HG03196 (cell line): ENCODE measurements at regions not wholly inside any gene's neighbourhood (a gene's known extent, or its start where the extent isn't known, plus 50 kb on each side); places are given as distances from the start of the nearest gene placed in this dataset.
"Not testable (repeated sequence)": the region's sequence is repeated elsewhere in the genome, so short reads cannot be mapped to it uniquely, and the experiment has no call there.

ENCODE experiments used
- ATAC-seq: cut with Tn5 transposase; IDR thresholded peaks from one replicate; pipeline ENCODE4 v1.9.1; 2021; ENCODE audit not compliant: unreplicated experiment

DNA sequence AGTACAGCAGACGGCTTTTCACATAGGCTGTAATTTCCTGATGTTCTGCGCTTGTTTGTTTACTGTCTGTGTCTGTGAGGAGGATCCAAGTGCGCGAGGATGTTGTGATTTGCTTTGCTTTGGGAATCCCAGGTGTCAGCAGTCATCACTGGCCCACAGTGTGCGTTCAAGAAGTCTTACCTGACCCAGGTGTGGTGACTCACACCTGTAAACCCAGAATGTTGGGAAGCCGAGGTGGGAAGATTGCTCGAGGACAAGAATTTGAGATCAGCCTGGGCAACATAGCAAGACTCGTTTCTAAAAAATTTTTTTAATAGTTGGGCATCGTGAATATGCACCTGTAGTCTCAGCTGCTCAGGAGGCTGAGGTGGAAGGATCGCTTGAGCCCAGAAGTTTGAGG lies 110.7 kb downstream of the CRLF3 start:
- not testable (repeated sequence) for ATAC-seq

DNA sequence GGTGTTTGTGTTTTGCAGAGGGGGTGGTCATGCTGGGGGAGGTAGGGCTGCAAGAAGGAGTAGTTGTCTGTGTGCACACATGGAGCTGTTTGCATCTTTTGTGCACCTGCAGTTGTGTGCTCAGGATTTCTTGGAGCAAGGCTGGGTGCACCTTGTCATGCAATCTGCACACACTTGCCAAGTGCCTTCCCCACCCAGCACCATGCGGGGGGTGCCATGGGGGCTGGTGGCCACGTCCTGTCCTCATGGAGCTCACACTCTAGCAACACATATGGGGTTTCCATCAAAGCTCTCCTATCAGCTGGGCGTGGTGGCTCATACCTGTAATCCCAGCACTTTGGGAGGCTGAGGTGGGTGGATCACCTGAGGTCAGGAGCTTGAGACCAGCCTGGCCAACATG lies 111.6 kb downstream of the CRLF3 start:
- ATAC-seq: not testable (repeated sequence)

DNA sequence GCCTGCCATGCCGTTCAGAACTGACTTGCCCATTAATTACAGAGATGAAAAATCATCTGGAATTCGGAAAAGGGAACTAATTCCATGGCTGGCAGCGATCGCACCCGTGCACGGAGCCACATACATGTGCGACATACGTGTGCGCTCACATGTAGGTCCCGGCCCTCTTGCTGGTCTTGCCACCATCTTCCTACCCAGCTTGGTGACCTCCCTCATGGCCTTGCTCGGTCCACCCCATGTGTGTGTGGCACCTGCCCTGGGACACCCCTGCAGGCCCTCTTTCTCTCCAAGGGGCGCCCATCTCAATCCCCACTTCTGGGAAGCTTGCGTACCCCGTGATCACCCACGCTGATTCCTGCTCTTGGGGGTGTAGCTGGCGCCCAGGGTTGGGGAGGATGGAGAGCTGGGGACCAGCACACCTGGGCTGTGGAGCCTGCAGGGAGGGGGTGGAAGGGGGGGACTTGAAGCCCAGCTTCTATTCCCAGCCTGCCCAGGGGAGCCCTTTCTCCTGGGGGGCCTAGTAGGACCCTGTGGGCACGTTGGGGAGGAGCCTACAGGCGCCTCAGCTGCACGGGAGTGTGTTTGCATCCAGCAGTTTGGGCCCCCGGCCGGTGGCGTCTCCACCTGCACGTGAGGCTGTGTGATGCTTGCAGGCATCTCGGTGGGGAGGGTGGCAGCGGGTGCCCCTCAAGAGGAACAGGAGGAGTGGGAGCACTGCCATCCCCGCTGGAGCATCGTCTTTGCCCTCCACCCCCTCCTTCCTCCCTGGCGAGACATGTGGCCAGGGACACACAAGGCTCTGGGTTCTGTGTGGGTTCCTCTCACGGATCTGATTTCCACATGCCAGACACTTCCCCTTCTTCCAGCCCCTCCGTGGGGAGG lies 112.6 kb downstream of the CRLF3 start:
- not testable (repeated sequence) for ATAC-seq

DNA sequence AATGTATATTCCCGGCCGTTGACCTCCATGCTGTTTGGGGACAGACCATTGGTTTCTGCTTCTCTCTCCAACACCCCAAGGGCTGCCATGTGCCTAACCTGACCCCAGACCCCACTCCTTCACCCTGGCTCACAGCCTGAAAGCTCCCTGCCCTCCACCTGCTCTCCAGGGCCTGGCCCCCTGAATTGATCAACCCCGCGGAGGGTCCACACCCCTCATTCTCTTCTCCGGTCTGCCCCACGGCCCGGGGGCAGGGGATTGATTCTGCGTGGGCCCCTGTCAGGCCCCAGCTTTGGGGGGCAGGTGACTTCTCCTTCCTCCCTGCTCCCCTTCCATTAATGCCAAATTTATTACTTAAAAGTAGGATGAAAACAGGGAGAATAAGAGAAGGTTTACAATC lies 113.3 kb downstream of the CRLF3 start:
- not testable (repeated sequence) for ATAC-seq

DNA sequence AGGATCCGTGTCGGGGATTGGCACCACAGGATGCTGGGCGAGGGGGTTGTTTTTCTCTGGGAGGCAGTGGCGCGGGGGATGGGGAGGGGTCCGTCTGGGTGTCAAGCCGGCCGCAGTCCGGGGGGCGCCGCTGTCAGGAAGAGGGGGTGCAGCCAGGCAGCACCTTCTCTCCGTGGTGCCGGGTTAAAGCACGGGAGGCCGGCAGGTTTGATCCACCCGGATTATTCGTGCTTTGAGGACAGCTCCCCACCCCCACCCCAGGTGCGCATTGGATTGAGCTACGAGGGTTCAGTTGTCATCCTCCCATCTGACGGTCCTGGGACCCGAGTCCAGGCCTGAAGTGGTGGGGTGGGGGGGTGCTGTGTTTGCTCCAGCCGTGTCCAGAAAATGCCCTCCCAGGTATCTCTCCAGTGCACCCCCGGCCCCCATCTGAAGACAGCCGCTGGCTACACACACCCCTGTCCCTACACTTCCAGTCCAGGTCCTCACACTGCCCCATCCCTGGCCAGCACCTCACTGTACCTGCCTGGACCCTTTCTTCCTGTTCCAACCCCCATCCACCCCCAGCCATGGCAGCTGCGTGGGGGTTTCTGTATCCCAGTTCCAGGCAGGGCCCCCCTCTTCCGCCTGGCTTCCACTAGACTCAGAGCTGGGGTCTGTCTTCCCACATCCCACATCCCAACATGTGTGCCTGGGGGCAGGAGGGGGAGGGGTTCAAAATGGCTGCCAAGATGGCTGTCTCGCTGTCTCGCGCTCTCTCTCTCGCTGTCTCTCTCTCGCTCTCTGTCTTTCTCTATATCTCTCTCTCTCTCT lies 114.0 kb downstream of the CRLF3 start:
- ATAC-seq: not testable (repeated sequence)

DNA sequence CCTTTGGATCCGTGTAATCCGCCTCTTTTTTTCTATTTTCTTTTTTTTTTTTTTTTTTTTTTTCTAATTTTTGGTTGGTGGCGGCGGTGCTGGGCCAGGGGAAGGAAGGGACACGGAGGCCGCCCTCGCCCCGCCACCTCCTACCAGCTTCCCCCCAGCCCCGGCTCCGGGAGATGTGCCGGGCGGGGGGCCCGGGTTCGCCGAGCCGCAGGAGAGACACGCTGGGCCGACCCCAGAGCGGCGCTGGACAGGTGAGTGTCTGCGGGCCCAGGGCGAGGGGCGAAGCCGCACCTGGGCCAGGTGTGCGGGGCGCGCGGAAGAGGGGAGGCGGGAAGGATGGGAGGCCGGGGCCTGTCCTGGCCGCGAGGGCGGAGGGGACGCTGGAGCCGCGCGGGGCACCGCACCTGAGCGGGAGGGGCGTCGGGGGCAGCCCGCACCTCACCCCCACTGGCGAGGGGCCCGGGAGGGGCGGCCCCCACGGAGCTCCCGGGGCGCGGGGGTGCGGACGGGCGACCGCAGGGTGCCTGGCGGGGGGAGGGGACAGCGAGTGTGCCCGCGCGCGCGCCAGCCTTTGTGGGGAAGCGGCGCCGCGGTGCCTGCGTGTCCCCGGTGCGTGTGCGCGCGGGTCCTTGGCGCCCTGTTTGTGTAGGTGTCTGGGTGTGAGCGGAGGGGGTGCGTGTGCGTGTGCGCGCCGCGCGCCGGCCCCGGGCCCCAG lies 114.8 kb downstream of the CRLF3 start:
- not testable (repeated sequence) for ATAC-seq

DNA sequence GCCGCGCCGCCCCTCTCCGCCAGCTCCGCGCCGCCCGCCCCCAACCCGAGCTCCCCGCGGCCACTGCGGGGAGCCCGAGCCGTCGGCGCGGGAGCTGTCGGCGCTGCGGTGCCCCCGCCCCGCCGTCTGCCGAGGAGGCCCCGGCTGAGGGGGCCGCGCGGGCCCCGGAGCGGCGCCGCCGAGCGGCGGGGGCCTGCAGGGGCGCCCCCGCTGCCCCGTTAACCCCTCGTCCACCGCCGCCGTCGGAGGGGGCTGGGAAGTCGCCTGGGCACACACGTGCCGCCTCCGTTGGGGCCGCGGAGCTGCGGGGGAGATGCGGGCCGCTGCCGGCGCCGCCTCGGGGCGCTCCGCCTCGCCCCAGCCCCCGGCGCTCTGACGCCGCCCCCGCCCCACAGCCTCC lies 115.4 kb downstream of the CRLF3 start:
- peak; percentile 16 for ATAC-seq

DNA sequence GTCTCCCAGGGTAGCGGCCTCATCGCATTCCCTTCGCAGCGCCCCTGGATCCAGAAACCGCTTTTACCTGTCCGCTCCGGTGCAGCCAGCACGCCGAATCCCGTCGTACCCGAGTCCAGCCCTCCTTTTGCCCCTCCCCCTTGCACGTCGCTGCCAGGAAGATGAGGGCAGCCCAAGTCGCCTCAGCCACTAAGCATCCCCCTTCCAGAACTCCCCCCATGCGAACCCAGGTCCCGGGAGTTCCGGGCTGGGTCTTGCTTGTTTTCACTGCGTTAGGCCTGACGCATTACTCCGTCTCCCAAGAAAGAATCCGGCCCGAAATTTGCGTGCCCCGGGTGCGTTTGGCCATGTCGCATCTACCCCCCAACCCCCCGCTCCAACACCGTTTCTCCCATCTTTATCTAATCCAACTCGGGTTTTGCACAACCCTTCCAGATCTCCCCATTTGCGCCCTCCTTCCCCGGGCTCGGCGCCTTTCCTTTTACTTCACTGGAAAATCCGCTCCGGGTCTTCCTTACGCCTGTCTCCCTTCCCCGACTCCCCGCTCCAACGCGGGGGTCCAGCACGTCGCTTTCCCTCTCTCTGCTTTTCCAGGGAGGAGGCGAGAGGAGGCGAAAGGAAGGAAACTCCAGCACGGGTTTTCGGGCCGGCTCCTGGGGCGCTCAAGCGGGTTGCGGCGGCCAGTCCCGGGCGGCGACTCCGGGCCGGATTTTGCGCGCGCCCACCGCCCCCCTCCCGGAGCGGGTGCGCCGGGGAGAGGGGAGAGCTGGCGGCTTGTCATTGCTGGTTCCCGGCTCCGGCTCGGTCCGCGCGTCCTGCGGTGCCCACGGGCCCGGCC lies 116.0 kb downstream of the CRLF3 start:
- peak; percentile 43 for ATAC-seq

DNA sequence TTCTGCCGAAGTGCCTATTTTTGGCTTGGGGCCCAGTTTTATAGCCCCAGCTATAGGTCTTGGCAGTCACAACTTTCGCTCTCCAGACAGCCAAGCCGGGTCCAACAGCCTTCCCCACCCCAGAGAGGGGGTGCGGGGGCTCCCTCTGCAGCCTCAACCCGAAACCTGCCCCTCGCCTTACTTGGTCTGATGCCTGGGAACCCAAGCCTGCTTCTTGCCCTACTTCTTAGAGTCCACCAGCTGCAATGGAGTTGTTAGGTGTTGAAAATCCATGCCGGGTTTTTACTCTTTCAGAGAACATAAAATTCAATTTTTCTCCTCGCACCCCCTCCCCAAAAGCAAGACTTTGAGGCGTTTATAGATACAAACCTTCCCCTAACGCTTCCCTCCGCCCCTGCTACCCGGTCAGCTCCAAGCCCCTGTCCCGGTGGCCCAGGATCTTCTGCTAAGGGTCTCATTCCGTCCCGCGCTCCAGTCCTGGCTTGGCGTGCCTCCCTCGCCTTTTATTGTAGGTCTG lies 116.7 kb downstream of the CRLF3 start:
- ATAC-seq: not testable (repeated sequence)

DNA sequence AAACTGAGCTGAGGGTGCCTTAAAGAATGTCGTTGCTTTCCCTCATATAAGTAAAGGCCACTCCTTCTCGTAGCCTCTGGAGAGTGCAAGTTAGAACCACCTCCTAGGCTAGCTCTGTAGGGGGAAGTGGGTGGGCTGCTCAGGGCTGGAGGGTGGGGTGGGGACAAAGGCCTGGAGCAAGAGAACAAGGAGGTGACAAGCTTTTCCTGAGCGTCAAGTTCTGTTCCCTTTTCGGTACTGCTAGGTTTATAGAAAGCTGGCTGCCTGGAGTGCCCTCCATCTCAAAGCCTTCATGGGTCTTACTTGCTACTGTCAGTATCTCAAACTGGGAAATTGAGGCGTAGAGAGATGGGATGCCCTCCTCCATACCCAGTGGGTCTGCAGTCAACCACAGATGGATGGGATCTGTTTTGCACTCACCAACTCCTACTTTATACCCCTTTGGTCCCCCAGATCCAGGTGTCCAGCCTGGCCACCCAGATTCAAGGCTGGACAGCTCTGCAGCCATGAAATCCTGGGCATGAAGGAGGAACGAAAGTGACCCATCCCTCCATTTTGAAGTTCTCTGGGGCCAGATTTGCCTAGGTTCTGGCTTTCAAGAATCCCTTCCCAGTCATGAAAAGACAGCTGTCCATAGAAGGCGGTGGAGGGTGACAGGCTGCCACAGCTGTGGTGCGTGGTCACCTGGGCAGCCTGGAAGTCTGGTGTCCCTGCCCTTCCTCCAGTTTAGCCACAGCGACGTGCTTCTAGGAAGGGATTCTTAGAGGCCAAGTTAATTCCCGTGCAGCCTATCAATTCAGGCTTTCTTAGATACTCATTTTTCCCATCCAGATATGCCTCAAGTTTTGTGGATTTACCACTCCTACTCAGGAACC lies 117.8 kb downstream of the CRLF3 start:
- not testable (repeated sequence) for ATAC-seq

DNA sequence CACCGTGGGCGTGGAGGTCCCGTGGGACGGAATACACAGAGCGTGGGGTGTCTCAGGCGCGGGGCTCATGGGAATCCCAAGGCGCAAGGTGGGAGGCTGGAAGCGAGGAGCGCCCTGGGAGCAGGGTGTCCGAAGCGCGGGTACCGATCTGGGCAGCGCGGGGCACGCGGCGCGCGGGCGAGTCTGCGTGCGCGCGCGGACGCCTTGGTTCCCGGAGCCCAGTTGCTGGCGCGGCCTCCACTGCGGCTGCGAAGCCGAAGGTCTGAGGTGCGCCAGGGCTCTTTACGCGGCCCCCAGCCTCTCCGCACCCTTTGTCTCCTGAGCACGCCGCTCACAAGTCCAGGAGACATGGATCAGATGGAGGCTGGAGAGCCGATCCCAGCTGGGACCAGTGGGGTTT lies 118.5 kb downstream of the CRLF3 start:
- ATAC-seq: not testable (repeated sequence)

DNA sequence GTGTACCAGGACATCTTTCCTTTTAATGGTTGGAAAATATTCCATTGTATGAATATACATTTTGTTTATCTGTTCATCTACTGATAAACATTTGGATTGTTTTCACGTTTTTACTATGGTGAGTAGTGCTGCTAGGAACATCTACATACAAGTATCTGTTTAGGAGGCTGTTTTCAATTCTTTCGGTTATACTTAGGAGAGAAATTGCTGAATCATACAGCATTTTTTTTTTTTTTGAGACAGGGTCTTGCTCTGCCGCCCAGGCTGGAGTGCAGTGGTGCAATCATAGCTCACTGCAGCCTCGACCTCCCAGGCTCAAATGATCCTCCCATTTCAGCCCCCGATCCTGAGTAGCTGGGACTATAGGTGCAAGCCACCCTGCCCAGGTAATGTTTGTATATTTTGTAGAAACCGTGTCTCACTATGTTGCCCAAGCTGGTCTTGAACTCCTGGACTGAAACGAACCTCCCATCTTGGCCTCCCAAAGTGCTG lies 122.9 kb downstream of the CRLF3 start:
- ATAC-seq: no peak

DNA sequence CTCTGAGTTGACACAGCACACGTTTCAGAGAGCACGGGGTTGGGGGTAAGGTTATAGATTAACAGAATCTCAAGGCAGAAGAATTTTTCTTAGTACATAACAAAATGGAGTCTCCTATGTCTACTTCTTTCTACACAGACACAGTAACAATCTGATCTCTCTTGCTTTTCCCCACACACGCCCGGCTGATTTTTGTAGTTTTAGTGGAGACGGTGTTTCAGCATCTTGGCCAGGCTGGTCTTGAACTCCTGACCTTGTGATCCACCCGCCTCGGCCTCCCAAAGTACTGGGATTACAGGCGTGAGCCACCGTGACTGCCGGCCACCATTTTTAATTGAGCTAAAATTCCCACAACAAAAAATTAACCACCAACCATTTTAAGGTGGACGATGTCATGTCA lies 123.7 kb downstream of the CRLF3 start:
- ATAC-seq: not testable (repeated sequence)

DNA sequence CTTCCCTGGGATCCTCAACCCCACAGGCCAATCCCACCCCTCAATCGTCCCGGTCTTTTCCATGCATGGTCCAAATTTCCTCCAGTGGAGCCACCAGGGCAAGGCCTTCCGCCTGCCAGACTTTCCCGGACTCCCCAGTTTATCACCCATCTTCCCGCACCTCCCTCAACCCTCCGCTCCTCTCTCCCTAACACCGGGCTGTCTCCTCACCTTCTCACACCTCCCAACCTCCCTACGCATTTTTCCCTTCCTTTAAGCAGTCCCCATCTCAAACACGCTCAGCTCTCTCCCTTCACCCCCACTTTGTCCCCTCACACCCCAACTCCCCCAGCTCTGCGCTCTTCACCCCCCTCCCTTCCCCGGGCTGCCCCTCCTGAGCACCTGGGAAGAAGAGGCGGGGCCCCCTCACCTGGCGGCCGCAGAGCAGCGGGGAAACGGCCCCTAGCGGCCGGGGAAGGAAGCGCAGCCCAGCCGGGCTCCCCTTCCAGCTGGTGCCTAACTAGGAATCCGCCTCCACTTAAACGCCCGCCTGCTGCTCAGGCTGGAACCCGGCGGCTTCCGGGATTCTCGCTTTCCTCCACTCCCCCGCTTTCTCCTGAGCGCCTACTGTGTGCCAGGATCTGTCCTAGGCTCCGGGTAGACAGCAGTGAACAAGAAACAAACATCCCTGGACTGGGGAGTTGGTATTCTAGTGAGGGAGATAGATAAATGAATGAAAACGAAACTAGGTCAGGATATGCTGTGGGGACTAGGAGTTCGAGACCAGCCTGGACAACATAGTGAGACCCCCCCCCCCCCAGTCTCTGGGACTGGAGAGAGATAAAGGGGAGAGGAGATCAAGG lies 126.7 kb downstream of the CRLF3 start:
- peak; percentile 59 for ATAC-seq

DNA sequence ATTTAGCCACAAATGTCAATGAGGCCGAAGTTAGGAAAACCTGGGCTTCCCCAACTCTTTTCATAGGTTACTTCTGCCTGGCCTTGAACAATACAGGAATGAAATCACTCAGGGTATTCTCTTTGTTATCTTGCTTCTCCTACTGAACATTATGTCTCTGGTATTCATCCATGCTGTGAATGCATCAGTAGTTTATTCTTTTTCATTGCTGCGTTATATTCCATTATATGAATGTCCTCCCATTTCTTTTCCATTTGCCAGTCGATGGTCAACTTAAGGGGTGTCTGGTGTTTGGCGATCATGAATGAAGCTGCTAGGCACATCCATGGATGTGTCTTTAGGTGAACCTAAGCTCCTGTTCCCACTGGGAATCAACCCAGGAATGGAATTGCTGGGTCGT lies 128.3 kb downstream of the CRLF3 start:
- no peak for ATAC-seq

DNA sequence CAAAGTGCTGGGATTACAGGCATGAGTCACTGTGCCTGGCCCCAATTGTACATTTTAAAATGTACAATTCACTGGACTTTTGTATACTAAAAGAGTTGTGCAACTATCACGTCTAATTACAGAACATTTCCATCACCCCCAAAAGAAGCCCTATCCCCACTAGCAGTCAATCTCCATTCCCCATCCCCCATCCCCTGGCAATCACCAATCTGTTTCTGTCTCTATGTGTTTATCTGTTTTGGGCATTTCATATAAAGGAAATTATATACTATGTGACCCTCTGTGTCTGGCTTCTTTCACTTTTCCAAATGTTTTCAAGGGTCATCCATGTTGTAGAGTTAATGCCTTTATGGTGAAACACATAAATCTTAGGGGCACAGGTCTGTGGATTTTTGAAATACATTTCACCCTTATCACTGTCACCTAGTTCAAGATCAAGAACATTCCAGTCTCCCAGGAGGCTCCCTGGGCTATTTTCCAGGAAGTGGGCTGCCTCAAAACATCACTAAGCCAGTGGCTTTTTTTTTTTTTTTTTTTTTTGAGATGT lies 129.2 kb downstream of the CRLF3 start:
- ATAC-seq: not testable (repeated sequence)

DNA sequence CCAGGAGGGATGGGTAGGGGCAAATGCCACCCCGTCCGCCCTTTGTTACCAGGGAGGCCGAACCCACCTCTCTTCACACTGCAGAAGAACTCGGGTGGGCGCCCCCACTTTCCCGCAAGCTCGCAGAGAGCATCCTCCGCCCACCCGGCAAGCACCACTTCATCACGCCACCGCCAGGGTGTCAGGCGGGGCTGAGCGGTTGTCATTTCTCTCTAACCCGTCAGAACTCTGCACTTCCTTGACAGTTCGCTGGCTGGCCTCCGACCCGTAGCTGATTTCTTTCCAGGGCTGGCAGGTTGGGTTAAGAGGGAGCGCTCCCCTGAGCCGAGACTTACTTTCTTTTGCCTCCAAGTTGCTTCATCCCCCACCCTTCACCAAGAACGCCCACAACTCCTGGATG lies 130.7 kb downstream of the CRLF3 start:
- ATAC-seq: not testable (repeated sequence)
